ENCODE measurements at regions not wholly inside any gene's neighbourhood (a gene's known extent, or its start where the extent isn't known, plus 50 kb on each side); places are given as distances from the start of the nearest gene placed in this dataset.

DNA sequence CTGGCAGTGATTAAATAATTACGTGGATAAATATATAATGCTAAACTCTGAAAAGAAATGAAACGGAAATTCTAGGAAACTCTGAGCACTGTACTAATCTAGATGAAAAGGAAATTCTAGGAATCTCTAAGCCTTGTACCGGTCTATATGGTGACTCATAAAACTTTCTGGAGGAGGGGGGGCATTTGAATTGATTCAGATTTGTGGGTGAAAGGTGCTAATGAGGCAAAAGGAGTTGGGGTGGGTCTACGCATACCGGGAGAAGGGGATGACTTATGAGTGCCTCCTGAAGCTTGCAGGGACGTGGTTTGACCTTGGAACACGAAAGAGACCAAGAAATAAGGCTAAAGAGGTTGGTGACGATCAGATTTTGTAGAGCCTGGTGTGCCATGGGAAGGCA is 151.7 kb upstream of the CASK start:
- Histone ChIP-seq H3K4me3 (ENCODE audit: insufficient read length, low read depth) (no peak overlapping the region), H3K27me3 (ENCODE audit: insufficient read depth, insufficient read length) (no peaks in the 10 kb centered on the region), H3K9me3 (ENCODE audit: insufficient read depth, low read length) (no peaks in the 10 kb centered on the region), H3K36me3 (ENCODE audit: insufficient read depth, insufficient read length, low read length) (no peaks in the 10 kb centered on the region), H3K4me1 (ENCODE audit: insufficient read depth, insufficient read length) (peaks cover 3% of the 10 kb centered on the region), H3K9ac (ENCODE audit: insufficient read length, low read depth) (no peak overlapping the region)
- DNase-seq (ENCODE audit: low read depth, low spot score) = no peak
- TF ChIP-seq YY1 (IDR thresholded peaks at IDR 0.05; ENCODE audit: insufficient read depth, insufficient read length) = no peak
- TF ChIP-seq SUZ12 (IDR thresholded peaks at IDR 0.05; ENCODE audit: extremely low read depth, insufficient read depth, insufficient read length) = no peak
- no peak for TF ChIP-seq ZNF274 (IDR thresholded peaks at IDR 0.05; ENCODE audit: low read depth, low read length)

DNA sequence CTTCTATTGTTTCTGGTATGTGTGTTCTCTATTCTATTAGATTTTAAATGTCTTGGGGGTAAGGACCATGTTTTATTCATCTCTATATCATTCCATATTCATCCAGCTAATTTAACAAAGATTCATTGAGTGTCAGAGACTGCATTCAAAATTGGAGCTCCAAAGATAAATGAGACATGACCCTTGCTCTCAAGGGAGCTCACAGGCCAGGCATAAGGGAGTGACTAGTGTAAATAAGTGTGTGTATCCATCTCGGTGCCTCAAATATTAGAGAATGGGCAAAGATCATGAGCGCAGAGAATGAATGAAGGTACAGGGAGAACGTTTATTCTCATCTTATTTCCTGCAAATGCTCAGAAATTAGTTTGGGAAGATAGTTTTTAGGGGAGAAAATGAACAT is 150.1 kb upstream of the CASK start:
- no peak for TF ChIP-seq ZNF274 (IDR thresholded peaks at IDR 0.05; ENCODE audit: low read depth, low read length)
- TF ChIP-seq SUZ12 (IDR thresholded peaks at IDR 0.05; ENCODE audit: extremely low read depth, insufficient read depth, insufficient read length) = no peak
- TF ChIP-seq YY1 (IDR thresholded peaks at IDR 0.05; ENCODE audit: insufficient read depth, insufficient read length) = no peak
- H3K9ac ChIP-seq (ENCODE audit: insufficient read length, low read depth) = no peak overlapping the region
- H3K9me3 ChIP-seq (ENCODE audit: insufficient read depth, low read length) = no peaks in the 10 kb centered on the region

DNA sequence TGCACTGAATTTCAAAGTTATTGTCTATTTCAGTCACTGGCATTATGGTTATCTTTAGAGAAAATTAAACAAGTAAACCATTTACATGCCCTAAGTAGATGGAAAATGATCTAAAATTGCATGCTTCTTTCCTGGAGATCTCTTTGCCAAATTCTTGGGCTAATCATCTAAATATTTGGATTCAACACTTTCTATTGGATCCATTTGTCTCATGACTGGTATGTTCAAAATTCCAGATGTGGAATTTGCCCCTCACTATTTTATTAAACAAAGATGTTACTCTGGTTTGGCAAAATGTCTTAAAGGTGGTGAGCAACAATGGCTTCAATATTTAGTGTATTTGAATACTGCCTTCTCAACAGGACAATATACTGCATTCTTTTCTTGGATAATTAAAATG is 147.5 kb upstream of the CASK start:
- no peak for TF ChIP-seq YY1 (IDR thresholded peaks at IDR 0.05; ENCODE audit: insufficient read depth, insufficient read length)
- no peak for TF ChIP-seq ZNF274 (IDR thresholded peaks at IDR 0.05; ENCODE audit: low read depth, low read length)
- TF ChIP-seq SUZ12 (IDR thresholded peaks at IDR 0.05; ENCODE audit: extremely low read depth, insufficient read depth, insufficient read length) = no peak
- H3K9me3 ChIP-seq (ENCODE audit: insufficient read depth, low read length) = no peaks in the 10 kb centered on the region
- H3K4me1 ChIP-seq (ENCODE audit: insufficient read depth, insufficient read length) = no peaks in the 10 kb centered on the region
- H3K4me3 ChIP-seq (ENCODE audit: insufficient read length, low read depth) = no peak overlapping the region
- no peak for DNase-seq (ENCODE audit: low read depth, low spot score)
- H3K27me3 ChIP-seq (ENCODE audit: insufficient read depth, insufficient read length) = no peaks in the 10 kb centered on the region
- no peak overlapping the region for H3K9ac ChIP-seq (ENCODE audit: insufficient read length, low read depth)
- H3K36me3 ChIP-seq (ENCODE audit: insufficient read depth, insufficient read length, low read length) = no peaks in the 10 kb centered on the region

More for the DNA sequence above, 150.1 kb upstream of the CASK start:
- DNase-seq (ENCODE audit: low read depth, low spot score) = no peak
- Histone ChIP-seq H3K36me3 (ENCODE audit: insufficient read depth, insufficient read length, low read length) (no peaks in the 10 kb centered on the region), H3K4me3 (ENCODE audit: insufficient read length, low read depth) (no peak overlapping the region), H3K27me3 (ENCODE audit: insufficient read depth, insufficient read length) (no peaks in the 10 kb centered on the region), H3K4me1 (ENCODE audit: insufficient read depth, insufficient read length) (peaks cover 3% of the 10 kb centered on the region)

DNA sequence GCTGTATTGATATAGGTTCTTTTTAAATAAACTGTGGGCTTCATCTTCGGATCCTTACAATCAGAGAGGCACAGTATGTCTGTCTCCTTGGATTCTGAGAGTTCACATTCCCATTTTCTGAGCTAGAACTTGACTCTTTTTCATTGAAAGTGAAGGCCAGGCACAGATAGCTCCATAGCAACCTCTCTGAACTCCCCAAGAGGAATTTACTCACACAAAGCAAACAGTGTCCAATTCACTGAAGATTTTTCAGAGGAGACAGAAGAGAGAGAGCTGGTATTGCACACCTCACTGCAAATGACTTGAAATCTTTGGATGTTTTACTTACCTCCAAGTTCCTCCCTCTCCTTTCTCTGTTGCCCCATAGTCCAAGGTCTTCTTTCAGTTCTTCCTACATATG is 130.9 kb upstream of the CASK start:
- H3K9ac ChIP-seq (ENCODE audit: insufficient read length, low read depth) = no peak overlapping the region
- no peaks in the 10 kb centered on the region for H3K27me3 ChIP-seq (ENCODE audit: insufficient read depth, insufficient read length)
- H3K9me3 ChIP-seq (ENCODE audit: insufficient read depth, low read length) = no peaks in the 10 kb centered on the region
- H3K4me3 ChIP-seq (ENCODE audit: insufficient read length, low read depth) = no peak overlapping the region
- H3K36me3 ChIP-seq (ENCODE audit: insufficient read depth, insufficient read length, low read length) = no peaks in the 10 kb centered on the region
- DNase-seq (ENCODE audit: low read depth, low spot score) = no peak
- TF ChIP-seq YY1 (IDR thresholded peaks at IDR 0.05; ENCODE audit: insufficient read depth, insufficient read length) = no peak
- TF ChIP-seq ZNF274 (IDR thresholded peaks at IDR 0.05; ENCODE audit: low read depth, low read length) = no peak
- no peak for TF ChIP-seq SUZ12 (IDR thresholded peaks at IDR 0.05; ENCODE audit: extremely low read depth, insufficient read depth, insufficient read length)
- no peaks in the 10 kb centered on the region for H3K4me1 ChIP-seq (ENCODE audit: insufficient read depth, insufficient read length)

DNA sequence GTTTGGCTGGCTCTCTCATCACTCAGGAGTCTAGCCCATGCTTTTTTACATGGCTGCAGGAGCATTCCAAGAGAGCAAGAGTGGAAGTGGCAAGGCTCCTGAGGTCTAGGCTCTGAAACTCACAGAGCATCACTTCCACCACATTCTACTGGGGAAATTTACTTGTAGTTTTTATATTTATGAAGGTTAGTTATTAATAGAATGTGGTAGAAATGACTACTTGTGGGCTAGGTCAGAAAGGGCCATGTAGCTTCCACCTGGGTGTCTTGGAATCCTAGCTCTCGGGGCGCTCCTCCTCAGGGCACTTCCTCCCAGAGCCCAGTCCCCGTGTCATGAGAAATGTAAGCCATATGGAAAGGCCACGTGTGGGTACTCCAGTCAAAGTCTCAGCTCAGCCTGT is 127.0 kb upstream of the CASK start:
- H3K36me3 ChIP-seq (ENCODE audit: insufficient read depth, insufficient read length, low read length) = no peaks in the 10 kb centered on the region
- no peaks in the 10 kb centered on the region for H3K27me3 ChIP-seq (ENCODE audit: insufficient read depth, insufficient read length)
- no peak for DNase-seq (ENCODE audit: low read depth, low spot score)
- H3K9ac ChIP-seq (ENCODE audit: insufficient read length, low read depth) = no peak overlapping the region
- no peaks in the 10 kb centered on the region for H3K9me3 ChIP-seq (ENCODE audit: insufficient read depth, low read length)
- no peak overlapping the region for H3K4me3 ChIP-seq (ENCODE audit: insufficient read length, low read depth)
- no peaks in the 10 kb centered on the region for H3K4me1 ChIP-seq (ENCODE audit: insufficient read depth, insufficient read length)
- TF ChIP-seq SUZ12 (IDR thresholded peaks at IDR 0.05; ENCODE audit: extremely low read depth, insufficient read depth, insufficient read length) = no peak
- TF ChIP-seq YY1 (IDR thresholded peaks at IDR 0.05; ENCODE audit: insufficient read depth, insufficient read length) = no peak
- no peak for TF ChIP-seq ZNF274 (IDR thresholded peaks at IDR 0.05; ENCODE audit: low read depth, low read length)

DNA sequence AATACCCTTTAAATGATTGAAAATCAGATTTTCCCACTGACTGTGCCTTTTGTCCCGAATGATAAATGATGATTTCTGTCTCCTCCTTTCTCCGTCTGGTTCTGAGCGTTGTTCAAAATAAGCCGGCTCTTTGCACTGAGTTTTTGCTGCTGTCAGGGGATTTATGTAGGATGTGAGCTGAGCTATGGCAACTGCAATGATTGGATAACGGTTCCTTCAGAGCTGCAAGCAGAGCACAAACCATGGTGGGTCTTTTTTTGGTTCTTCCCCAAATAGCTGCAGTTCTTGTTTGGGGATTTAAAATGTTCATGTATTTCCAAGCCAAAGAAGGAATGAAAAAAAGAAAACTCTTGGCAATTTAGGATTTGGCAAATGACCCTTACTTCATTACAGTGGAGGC is 124.5 kb upstream of the CASK start:
- TF ChIP-seq SUZ12 (IDR thresholded peaks at IDR 0.05; ENCODE audit: extremely low read depth, insufficient read depth, insufficient read length) (no peak), ZNF274 (IDR thresholded peaks at IDR 0.05; ENCODE audit: low read depth, low read length) (no peak), YY1 (IDR thresholded peaks at IDR 0.05; ENCODE audit: insufficient read depth, insufficient read length) (no peak)
- no peaks in the 10 kb centered on the region for H3K9me3 ChIP-seq (ENCODE audit: insufficient read depth, low read length)
- H3K36me3 ChIP-seq (ENCODE audit: insufficient read depth, insufficient read length, low read length) = no peaks in the 10 kb centered on the region
- DNase-seq (ENCODE audit: low read depth, low spot score) = no peak
- no peaks in the 10 kb centered on the region for H3K4me1 ChIP-seq (ENCODE audit: insufficient read depth, insufficient read length)
- H3K27me3 ChIP-seq (ENCODE audit: insufficient read depth, insufficient read length) = no peaks in the 10 kb centered on the region
- no peak overlapping the region for H3K4me3 ChIP-seq (ENCODE audit: insufficient read length, low read depth)
- H3K9ac ChIP-seq (ENCODE audit: insufficient read length, low read depth) = no peak overlapping the region

DNA sequence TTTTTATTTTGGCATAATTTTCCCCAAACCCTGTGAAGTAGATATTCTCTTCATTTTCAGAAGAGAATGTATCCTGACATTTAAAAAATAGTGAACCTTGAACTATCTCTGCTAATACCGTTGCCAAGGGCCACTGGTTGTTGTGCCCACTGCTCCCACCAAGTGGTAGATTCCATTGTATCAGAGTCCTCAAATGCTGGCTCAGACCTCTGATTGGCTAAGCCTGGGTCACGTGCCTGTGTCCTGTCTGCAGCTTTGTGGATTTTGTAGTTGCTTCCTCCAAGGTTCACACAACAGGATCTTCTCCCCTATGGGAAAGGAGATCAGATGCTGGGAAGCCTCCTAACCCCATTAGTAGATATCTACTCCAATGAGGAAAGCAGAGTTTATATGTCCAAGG is 104.8 kb upstream of the CASK start:
- Histone ChIP-seq H3K9me3 (ENCODE audit: insufficient read depth, low read length) (no peaks in the 10 kb centered on the region), H3K36me3 (ENCODE audit: insufficient read depth, insufficient read length, low read length) (no peaks in the 10 kb centered on the region), H3K27me3 (ENCODE audit: insufficient read depth, insufficient read length) (no peaks in the 10 kb centered on the region), H3K4me1 (ENCODE audit: insufficient read depth, insufficient read length) (no peaks in the 10 kb centered on the region), H3K9ac (ENCODE audit: insufficient read length, low read depth) (no peak overlapping the region), H3K4me3 (ENCODE audit: insufficient read length, low read depth) (no peak overlapping the region)
- DNase-seq (ENCODE audit: low read depth, low spot score) = no peak
- TF ChIP-seq YY1 (IDR thresholded peaks at IDR 0.05; ENCODE audit: insufficient read depth, insufficient read length) = no peak
- TF ChIP-seq SUZ12 (IDR thresholded peaks at IDR 0.05; ENCODE audit: extremely low read depth, insufficient read depth, insufficient read length) = no peak

Data from NT2/D1 (cell line).